DLD1 (cell line): ENCODE measurements at regions not wholly inside any gene's neighbourhood (a gene's known extent, or its start where the extent isn't known, plus 50 kb on each side); places are given as distances from the start of the nearest gene placed in this dataset.

ENCODE experiments used
- in situ Hi-C: cut with HindIII; loops from 2 replicates; pipeline ENCODE4 v1.10.0; 2017; ENCODE audit warnings: low sequenced_read_pairs

DNA sequence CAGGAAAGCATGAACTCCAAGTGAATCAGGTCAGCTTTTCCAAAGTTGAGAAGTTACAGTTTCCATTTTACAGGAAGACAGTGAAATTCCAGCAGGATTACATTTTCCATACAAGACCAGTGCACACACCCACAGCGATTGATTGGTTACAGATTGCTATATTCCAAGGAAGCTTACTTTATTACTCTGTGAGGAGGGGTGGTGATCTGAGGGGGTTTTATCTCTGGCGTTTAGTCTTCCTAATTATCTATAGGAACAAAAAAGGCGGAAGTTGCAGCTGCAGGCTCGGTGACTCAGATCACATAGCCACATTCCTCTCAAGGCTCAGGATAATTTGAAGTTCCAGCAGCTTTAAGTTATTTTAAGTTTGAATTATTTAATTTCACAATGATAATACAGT is 450.4 kb upstream of the NMUR2 start:
- in situ Hi-C loops: no loop called here

DNA sequence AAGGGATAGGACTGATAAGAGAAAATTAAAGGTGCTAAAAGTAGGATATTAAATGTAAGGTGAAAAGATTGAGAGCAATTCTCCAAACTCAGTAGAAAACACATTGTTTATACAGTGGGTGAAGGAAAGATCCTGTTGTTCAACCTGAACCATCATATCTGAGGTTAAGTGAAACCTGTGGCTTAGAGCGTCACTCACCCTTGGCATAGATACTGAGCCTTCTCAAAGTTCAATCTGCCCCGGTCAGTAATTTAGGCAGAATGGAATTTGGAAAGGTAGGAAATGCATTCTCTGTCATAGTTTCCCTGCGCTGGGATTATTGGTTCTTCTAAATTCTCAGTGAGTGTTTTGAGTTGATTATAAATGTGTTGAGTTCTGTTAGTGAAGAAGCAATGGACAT is 456.2 kb upstream of the NMUR2 start:
- in situ Hi-C loops: no loop called here

DNA sequence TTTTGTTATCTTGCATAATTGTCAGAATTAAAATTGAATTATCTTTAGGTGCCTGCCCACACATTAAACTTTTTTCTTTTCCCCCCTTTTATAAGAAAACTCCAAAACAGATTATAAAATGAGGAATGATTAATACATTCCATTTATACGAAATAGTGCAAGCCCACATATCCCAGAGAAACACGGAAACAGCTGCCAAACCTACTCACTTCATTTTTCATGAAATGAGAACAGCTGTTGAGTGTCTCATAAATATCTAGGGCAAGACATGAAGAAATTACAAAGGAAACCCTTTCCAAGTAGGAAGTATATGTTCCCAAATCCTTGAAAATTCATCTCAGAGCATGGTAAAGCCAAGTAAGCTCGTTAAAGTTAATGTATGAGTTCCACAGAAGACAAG is 459.4 kb upstream of the NMUR2 start:
- in situ Hi-C loops: no loop called here

DNA sequence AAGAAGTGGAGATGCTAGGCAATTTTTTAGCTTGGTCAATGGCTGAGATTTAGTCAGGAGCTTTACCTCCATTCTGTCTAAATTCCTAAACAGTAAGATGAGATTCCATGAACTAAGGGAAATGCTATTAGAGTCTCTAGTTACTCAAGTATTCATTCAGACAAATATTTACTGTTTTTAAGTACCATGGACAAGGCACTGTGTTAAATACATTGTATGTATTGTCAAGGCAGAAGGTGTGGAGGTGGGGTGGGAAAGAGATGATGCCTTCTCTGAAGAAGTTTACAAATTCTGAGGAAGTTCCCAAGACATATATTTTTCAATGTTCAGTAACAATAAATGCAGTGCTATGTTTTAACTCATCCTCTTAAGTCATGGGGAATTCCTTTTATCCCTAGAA is 459.9 kb upstream of the NMUR2 start:
- in situ Hi-C loops: no loop called here

DNA sequence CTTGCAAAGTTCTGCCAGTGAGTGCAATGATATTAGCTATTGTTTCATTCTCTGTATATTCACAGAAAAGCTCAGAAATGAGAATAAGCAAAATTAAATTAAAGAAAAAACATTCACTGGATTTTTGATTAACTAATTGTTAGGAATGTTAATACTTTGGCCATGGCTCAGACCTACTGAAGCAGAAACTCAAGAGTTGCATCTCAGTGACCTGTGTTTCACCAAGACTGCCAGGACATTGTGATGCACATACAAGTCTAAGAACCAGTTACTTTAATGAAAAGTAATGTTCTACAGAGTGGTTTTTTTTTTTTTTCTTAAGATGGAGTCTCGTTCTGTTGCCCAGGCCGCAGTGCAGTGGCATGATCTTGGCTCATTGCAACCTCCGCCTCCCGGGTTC is 464.9 kb upstream of the NMUR2 start:
- in situ Hi-C loops: no loop called here

DNA sequence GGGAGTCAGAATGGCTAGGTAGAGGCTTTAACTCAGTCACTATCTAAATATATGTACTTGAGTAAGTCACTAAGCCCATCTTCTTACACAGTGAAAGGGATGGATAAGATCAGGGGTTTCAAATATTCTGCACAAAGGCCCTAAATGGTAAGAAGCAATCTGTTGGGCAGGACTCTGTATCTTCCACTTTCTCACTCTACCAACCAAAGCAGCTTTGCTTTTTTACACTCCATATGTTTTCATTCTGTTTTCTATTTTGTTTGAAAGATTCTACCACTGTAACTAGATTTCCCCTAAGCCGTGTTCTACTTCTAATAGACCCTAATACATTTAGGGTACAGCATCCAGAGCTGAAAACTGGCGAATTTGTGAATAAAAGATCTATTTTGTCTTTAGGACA is 477.5 kb upstream of the NMUR2 start:
- in situ Hi-C loops: no loop called here

DNA sequence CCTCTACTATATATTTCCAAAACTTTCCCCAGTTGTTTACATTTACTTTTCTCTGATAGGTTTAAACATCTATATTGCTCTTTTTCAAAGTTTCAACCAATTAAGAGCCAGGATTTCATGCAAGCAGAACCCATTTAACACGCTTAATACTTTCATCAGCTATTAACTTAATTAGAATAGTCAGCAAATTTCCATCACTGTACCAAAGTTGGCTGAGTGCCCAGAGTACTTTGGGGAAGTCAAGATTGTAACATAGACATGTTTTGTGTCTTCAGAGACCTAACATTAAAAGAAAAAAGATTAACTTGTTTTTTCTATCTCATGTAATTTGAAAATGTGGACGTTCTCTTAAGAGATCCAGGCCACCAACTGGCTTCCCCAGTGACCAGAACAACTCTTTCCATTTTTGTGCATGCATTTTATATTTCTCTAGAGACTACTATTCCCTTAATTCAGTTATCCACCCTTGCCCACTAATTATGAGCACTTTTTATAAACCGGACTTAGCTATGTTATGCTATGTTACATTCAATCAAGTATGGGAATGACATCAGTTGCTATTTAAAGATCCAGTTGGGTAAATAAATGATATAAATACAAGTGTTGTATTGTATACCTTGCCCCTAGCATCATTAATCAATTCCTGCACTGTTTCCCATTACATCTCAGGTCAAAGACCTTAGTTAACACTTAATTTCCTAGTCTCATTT is 478.1 kb upstream of the NMUR2 start:
- in situ Hi-C loops: no loop called here

DNA sequence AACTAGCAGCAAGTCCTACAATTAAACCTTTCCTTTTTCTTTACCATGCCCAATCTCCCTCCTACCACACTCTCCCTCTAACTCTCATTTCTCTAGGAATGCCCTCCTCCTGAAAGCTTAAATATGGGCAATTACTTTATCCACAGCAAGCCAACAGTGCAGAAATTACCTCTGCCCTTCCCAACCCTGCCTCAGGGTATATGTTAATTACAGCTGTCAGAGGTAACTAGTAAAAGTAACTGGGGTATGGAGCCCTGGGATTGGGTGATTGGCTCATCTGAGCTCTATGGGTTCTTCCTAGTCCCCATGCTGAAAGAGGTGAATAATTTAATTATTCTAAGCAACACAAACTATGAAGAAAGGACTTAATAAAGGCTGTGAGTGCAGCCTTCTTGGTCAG is 478.9 kb upstream of the NMUR2 start:
- in situ Hi-C loops: no loop called here

DNA sequence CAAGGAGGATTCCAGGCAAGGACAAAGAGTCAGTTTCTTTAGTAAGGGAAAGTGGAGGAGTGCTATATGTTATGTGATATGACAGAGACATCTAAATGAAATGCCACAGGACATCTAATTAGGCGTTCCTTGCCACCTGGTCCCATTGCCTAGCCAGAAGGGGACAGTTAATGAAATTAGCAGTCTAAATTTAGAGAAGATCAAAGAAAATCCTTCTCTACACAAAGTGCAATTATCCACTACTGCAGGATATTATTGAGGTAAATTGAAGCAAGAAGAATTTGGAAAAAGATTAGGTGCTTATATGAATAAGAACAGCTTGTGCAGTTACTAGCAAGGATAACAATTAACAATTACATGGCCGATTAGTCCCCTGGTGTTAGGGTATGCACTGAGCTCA is 495.3 kb upstream of the NMUR2 start:
- in situ Hi-C loops: no loop called here

DNA sequence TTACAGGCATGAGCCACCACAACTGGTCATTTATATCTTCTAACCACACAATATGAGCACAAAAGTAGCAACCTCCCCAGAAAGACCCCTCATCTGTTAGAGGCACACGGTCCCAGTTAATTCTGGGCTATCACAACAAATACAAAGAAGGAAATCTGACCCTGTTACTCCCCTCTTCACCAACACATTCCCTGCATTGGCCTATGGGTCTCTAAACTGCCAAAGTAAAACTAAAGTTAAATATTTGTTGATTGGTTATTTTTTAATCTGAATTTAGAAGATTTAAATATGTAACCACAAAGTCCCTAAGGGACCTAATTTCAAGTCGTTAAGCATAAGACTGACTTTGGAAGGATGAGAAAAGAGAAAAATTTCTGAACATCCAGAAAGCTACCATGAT is 496.7 kb upstream of the NMUR2 start:
- in situ Hi-C loops: no loop called here

DNA sequence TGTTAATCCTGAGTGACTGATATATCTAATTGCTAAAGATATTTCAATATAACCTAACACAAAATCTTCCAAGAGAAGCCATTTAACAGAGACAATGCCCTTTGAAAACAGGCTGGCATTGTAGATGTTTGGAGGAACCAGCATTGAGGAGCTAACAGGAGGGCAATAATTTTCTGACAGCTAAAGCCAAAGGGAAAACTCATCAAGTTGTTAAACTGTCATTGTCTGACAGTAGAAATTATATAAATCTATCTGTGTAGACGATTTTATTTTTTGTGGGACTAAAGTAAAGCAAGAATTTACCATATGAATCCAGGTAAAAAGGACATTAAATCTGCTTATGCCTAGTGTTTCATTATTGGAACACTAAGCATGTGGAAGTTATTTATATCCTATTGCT is 500.2 kb upstream of the NMUR2 start:
- in situ Hi-C loops: no loop called here

DNA sequence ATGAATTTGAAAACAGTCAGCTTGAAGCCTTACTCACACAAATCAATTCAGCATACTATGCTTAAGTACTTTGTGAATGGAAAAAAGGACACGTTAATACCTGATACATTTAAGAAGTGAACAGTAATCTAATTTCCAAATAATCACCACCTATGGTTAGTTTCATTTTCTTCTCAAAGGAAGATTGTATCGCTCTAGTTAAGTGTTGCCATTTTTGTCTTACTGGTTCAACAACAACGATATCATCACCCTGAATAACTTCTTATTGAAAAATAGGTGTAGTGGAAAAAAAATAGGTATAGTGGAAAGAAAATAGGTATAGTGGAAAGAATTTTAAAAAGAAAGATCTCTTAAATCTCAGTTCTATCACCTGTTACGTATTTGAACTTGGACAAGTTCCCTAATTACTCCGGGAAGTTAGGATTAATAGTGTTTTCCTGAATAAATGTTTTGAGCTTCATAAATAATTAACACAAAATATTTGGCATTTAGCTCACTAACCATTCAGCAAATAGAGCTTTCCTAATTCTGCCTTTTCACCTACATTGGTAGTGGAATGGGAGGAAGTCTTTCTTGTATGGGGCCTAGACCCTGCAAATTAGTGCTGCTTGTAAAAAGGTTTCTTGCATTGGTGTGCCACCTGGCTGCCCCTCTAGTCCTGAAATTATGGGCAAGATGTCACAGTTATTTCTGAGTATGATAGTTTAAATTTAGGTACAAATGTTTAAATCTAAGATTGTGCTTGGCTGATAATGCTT is 502.6 kb upstream of the NMUR2 start:
- in situ Hi-C loops: no loop called here

DNA sequence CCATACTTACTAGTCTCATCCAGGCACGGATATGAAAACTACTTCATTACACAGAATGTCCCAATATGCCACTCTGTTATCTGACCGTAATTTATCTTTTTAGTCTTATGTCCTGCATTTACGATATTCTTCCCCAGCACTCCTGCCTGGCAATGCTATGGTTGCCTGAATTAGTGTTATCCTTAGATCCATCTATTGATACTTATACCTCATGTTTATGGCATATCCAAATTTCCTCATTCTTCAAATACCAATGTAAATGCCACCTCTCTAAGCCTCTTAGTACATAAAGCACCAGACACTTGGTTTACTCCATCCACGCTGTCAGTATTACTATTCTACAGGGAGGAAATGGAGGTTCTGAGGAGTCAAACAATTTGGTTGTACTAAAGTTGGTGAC is 507.8 kb upstream of the NMUR2 start:
- in situ Hi-C loops: no loop called here

DNA sequence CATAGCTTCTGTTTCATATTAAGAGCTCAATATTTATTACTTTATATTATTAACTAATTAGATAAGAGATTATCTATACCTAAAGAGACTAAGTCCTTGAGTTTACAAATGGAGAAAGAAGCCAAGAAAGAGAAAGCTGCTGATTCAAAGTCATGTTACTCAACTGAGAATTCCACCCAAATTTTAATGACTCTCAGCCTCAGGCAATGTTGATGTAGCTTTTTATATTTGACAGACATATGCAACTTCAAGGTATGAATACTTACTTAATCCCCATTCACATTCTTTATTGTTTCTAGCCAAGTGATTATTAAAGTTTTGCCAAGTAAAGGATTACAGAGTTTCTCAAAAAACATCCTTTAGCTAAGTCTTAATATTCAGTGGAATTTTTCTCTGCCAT is 527.5 kb upstream of the NMUR2 start:
- in situ Hi-C loops: no loop called here

DNA sequence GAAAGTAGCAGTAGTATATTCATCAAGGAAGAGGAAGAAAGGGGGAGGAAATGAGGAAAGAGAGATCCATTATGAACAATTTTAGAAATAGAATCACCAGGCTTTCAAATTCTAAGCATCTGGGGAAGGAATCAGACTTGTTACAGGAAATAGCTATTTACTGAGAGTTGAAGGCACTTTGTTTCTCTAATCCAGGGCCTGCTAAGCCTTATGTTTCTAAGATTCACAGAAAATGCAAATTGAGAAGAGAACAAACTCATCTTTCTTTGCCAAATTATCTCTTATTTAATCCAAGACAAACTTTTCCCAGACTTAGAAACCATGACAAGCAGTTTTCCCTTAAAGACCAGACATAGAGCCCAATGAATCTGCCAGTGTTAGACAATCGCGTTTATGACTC is 528.0 kb upstream of the NMUR2 start:
- in situ Hi-C loops: no loop called here

DNA sequence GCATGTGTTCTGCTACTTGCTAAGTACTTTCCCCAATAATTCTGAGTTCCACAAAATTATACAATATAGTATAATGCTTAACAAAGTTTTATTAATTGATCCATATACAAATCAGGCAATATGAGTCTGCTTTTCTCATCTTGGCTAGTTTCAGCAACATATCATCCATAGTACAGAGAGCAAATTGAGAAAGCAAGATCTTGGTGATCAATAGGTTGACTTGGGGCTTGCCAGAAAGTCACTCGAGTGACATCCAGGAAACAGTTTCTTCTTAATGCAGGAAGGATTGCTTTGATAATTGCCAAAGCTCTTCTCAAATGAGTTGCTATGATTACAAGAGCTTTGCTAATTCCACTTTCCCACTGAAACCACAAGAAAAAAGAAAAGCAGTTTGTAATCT is 533.6 kb upstream of the NMUR2 start:
- in situ Hi-C loops: no loop called here

DNA sequence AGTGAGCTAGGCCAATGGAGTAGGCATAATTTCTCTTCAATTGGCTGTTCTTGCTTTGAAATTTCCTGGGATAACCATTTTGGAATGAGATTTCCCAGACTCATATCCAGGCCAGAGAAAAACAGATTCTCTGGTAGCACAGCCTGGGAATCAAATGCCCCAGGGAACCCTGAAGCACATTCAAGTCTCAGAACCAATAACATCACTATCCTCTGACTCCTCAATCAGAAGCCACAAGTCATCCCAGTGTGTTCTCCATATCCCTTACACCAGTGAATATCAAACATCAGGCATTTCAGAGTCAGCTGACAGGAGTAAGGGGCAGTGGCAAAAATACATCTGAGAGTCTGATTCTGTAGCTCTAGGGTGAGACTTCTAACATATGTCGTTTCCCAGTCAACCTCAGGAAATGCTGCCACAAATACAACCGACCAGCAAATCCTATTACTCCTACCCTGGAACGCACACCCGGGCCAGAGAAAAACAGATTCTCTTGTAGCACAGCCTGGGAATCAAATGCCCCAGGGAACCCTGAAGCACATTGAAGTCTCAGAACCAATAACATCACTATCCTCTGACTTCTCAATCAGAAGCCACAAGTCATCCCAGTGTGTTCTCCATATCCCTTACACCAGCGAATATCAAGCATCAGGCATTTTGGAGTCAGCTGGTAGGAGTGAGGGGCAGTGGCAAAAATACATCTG is 537.7 kb upstream of the NMUR2 start:
- in situ Hi-C loops: no loop called here

DNA sequence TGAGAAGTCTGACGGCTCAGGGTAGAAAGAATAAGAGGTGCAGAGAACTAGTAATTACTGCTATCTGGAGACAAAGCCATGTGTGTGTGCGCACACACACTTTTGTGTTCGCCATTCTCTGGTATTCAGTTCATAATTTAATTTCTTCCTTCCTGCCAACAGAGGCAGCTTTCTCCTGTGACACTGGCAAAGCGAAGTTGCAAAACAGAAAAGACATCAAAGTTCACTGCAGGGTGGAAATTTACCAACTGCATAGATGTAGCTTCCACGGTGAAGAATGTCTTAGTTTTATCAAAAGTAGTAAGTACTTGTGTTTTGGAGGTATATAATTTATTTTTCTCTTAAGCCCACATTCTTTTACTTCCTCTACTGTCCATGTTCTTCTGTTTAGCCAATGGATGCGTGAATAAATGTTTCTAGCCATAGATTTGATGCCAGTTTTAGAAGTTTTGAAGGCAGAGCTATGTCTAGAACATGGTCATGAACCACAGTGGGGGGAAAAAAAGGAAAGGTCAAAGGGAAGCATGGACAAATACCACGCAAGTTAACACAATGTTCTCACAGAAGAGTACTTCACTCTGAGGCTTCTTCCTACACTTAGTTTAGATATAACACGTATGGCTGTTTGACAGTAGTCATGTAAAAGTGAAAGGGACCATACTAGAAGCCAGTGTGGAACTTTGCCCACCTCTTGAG is 536.5 kb upstream of the GRIA1 start:
- in situ Hi-C loops: no loop called here

DNA sequence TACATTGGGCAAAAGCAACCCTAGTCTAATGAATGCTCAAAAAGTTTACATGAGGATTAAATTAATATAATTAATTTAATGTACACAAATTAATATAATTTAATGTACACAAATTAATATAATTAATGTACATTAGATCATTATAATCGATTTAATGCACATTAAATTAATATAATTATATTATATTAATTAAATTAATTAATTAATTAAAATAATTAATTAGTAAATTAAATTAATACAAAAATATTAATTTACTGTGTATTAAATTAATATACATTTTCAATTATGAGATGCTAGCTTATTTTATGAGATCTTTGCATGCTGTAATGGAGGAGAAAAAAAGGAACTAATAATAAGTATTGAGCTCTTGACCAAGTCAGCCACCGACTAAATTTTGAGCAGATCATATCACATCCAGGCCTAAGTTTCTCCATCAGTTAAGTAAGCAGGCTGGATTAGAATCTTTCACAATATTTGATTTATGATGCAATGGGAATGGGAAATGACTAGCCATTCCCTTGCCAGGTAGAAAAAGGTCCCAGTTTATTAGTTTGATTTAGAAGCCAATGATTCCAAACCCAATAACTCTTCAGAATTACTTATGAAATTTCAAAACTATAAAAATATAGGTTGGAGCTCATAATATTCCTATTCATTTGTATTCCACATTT is 533.4 kb upstream of the GRIA1 start:
- in situ Hi-C loops: no loop called here

DNA sequence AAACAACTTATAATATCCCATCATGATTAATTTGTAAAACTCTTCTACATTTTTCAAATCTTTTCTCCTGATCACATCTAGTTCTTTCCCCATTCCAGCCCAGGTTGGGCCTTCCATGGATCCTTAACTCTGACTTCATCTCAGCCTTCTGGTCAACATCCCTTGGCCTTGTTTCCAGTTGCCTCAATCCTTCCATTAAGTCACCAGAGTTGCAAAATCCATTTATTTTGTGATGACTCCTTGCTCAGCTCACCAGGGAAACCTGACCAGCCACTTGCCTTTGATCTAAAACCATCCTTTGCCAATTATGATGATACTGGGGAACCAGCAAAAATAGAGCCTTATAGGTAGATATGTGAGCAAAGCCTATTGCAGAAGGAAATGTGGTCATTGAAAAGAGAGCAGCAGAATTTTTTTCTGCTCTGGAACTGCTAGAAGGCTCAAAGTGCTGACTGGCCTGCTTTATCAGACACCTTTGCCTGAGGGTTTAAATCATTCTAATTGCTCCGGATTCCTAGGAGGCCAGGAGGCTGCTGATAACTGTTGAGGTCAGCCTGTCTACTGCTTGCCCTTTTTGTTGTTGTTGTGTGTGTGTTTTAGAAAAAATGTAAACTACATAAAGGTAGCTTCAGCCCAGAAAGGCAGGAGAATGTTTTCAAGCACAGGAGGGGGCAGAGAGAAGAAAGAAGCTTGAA is 512.2 kb upstream of the GRIA1 start:
- in situ Hi-C loops: no loop called here
